ENCODE measurements at regions not wholly inside any gene's neighbourhood (a gene's known extent, or its start where the extent isn't known, plus 50 kb on each side); places are given as distances from the start of the nearest gene placed in this dataset.

GRCh38 chr20:58010186-58010585, 218.3 kb downstream of the ANKRD60 start:
- H3K4me2 ChIP-seq (ENCODE audit: control insufficient read depth, insufficient read depth): no peak overlapping the region
- TF ChIP-seq RB1 (IDR thresholded peaks at IDR 0.05; ENCODE audit: borderline replicate concordance) (no peak), SREBF1 (IDR thresholded peaks at IDR 0.05; ENCODE audit: low read length) (no peak), CHD4 (IDR thresholded peaks at IDR 0.05) (no peak), TAF1 (IDR thresholded peaks at IDR 0.05; ENCODE audit: borderline replicate concordance, low read depth, low read length) (no peak), ZNF207 (IDR thresholded peaks at IDR 0.05; ENCODE audit: borderline replicate concordance) (no peak), CREB1 (IDR thresholded peaks at IDR 0.05; ENCODE audit: low read depth) (no peak), SUZ12 (IDR thresholded peaks at IDR 0.05; ENCODE audit: unreplicated experiment) (no peak), NR2C1 (IDR thresholded peaks at IDR 0.05) (no peak), SIN3A (IDR thresholded peaks at IDR 0.05; ENCODE audit: low read depth, low read length) (no peak), IRF4 (IDR thresholded peaks at IDR 0.05; ENCODE audit: low read depth, low read length) (no peak)
- TF ChIP-seq, protein P1, sequence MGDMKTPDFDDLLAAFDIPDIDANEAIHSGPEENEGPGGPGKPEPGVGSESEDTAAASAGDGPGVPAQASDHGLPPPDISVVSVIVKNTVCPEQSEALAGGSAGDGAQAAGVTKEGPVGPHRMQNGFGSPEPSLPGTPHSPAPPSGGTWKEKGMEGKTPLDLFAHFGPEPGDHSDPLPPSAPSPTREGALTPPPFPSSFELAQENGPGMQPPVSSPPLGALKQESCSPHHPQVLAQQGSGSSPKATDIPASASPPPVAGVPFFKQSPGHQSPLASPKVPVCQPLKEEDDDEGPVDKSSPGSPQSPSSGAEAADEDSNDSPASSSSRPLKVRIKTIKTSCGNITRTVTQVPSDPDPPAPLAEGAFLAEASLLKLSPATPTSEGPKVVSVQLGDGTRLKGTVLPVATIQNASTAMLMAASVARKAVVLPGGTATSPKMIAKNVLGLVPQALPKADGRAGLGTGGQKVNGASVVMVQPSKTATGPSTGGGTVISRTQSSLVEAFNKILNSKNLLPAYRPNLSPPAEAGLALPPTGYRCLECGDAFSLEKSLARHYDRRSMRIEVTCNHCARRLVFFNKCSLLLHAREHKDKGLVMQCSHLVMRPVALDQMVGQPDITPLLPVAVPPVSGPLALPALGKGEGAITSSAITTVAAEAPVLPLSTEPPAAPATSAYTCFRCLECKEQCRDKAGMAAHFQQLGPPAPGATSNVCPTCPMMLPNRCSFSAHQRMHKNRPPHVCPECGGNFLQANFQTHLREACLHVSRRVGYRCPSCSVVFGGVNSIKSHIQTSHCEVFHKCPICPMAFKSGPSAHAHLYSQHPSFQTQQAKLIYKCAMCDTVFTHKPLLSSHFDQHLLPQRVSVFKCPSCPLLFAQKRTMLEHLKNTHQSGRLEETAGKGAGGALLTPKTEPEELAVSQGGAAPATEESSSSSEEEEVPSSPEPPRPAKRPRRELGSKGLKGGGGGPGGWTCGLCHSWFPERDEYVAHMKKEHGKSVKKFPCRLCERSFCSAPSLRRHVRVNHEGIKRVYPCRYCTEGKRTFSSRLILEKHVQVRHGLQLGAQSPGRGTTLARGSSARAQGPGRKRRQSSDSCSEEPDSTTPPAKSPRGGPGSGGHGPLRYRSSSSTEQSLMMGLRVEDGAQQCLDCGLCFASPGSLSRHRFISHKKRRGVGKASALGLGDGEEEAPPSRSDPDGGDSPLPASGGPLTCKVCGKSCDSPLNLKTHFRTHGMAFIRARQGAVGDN (IDR thresholded peaks at IDR 0.05): no peak
- TF ChIP-seq, protein P2, sequence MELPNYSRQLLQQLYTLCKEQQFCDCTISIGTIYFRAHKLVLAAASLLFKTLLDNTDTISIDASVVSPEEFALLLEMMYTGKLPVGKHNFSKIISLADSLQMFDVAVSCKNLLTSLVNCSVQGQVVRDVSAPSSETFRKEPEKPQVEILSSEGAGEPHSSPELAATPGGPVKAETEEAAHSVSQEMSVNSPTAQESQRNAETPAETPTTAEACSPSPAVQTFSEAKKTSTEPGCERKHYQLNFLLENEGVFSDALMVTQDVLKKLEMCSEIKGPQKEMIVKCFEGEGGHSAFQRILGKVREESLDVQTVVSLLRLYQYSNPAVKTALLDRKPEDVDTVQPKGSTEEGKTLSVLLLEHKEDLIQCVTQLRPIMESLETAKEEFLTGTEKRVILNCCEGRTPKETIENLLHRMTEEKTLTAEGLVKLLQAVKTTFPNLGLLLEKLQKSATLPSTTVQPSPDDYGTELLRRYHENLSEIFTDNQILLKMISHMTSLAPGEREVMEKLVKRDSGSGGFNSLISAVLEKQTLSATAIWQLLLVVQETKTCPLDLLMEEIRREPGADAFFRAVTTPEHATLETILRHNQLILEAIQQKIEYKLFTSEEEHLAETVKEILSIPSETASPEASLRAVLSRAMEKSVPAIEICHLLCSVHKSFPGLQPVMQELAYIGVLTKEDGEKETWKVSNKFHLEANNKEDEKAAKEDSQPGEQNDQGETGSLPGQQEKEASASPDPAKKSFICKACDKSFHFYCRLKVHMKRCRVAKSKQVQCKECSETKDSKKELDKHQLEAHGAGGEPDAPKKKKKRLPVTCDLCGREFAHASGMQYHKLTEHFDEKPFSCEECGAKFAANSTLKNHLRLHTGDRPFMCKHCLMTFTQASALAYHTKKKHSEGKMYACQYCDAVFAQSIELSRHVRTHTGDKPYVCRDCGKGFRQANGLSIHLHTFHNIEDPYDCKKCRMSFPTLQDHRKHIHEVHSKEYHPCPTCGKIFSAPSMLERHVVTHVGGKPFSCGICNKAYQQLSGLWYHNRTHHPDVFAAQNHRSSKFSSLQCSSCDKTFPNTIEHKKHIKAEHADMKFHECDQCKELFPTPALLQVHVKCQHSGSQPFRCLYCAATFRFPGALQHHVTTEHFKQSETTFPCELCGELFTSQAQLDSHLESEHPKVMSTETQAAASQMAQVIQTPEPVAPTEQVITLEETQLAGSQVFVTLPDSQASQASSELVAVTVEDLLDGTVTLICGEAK (IDR thresholded peaks at IDR 0.05; ENCODE audit: borderline replicate concordance): no peak
- WGBS (ENCODE audit: insufficient coverage, insufficient replicate concordance, low lambda C conversion rate, missing lambda C conversion rate): 37% methylated on average over 7 of the region's 7 CpGs
- SMC1A ChIA-PET (ENCODE audit: uncharacterized antibody, unreplicated experiment): no interaction called here
- H3K27ac ChIP-seq (ENCODE audit: control insufficient read depth, insufficient read depth): no peak overlapping the region
- no peaks in the 10 kb centered on the region for H3K79me2 ChIP-seq (ENCODE audit: control insufficient read depth, insufficient read depth, low read length)
- peaks cover 0 to 1% of the 10 kb centered on the region in 2 experiments; a peak in 3 of 4 replicates for H3K27me3 ChIP-seq (replicated peaks in 1 of 2; ENCODE audit: control insufficient read depth in 2 of 2, insufficient read depth in 2 of 2, low read length in 1 of 2)
- CTCF ChIA-PET: no interaction called here
- no peaks in the 10 kb centered on the region for H3K9me3 ChIP-seq (replicated peaks; ENCODE audit: control insufficient read depth, insufficient read depth, low read length)
- H3K4me3 ChIP-seq: no peak overlapping the region
- intact Hi-C loops (cut with micrococcal nuclease; ENCODE audit: unreplicated experiment): no loop called here
- H3K36me3 ChIP-seq (ENCODE audit: control insufficient read depth in 2 of 2, insufficient read depth in 2 of 2, low read length in 1 of 2): no peaks in the 10 kb centered on the region
- no TSS peak for BruUV-seq (replicated peaks)
- H4K20me1 ChIP-seq (ENCODE audit: control insufficient read depth, insufficient read depth): no peaks in the 10 kb centered on the region
- no peaks in the 10 kb centered on the region for H3K4me1 ChIP-seq (ENCODE audit: control insufficient read depth, insufficient read depth, low read length)
- in situ Hi-C loops (cut with MboI): no loop called here
- DNase-seq (ENCODE audit: low read depth, low spot score) (no peak), FAIRE-seq (no peak), ATAC-seq (no peak)
- RAD21 ChIA-PET (ENCODE audit: unreplicated experiment): no interaction called here
- POLR2A ChIA-PET: no interaction called here
- no peak overlapping the region for H3K9ac ChIP-seq (ENCODE audit: control insufficient read depth, insufficient read depth, low read length)
- H2AFZ ChIP-seq (ENCODE audit: control insufficient read depth, low read depth, low read length): no peak overlapping the region

All from GM12878 (cell line).